ENCODE measurements at regions not wholly inside any gene's neighbourhood (a gene's known extent, or its start where the extent isn't known, plus 50 kb on each side); places are given as distances from the start of the nearest gene placed in this dataset.
"Not testable (repeated sequence)": the region's sequence is repeated elsewhere in the genome, so short reads cannot be mapped to it uniquely, and the experiment has no call there.

DNA sequence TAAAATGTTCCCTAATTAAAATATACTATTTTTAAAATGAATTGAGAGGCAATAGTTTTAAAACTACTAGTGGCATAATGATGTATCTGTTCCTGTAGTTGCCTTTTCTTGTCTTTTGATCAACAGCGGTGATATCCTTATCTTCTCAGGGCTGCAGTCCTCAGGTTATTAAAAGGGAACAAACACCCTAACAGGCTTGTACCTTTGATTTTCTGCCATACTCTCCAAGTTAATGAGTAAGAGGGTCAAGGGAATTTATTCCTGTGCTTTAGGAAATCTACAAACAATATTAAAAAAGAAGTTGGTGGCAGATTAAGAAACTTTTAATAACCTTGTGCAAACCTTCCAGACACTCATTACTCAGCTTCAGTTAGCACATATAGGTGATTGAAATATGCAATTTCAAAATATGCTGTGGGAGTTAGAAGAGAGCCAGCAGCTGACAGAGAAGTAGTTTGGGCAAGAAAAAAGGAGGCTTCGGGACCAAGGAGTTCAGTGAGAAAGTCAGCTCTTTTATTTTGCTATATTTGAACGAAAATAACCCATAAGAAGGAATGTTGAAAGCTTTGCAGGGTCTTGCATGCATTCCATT lies 81.0 kb upstream of the TLE4 start:
- Histone ChIP-seq H3F3A (ENCODE audit: insufficient read depth, low read length) (no peaks in the 10 kb centered on the region), H3K4me2 (ENCODE audit: low read depth, low read length) (no peak overlapping the region), H3K9ac (ENCODE audit: low read length) (no peak overlapping the region), H3K9me3 (replicated peaks; ENCODE audit: insufficient read depth, low read length) (no peaks in the 10 kb centered on the region), H3K4me3 (ENCODE audit: low read length) (no peak overlapping the region), H3K36me3 (replicated peaks; ENCODE audit: insufficient read depth, low read length) (no peaks in the 10 kb centered on the region), H2AFZ (ENCODE audit: low read length) (no peak overlapping the region), H3K27me3 (replicated peaks; ENCODE audit: insufficient read depth, low read length) (no peaks in the 10 kb centered on the region), H4K20me1 (ENCODE audit: insufficient read depth, low read length) (no peaks in the 10 kb centered on the region), H3K79me2 (ENCODE audit: low read length) (no peaks in the 10 kb centered on the region), H3K9me2 (replicated peaks; ENCODE audit: insufficient read depth, low read length) (no peaks in the 10 kb centered on the region), H3K27ac (ENCODE audit: low read length) (no peak overlapping the region), H3K4me1 (ENCODE audit: low read length) (no peaks in the 10 kb centered on the region)
- TF ChIP-seq EZH2 (optimal IDR thresholded peaks at IDR 0.05; ENCODE audit: low read depth, low read length) (no peak), CTCF (IDR thresholded peaks at IDR 0.05; ENCODE audit: low read length) (no peak), EZH2phosphoT487 (IDR thresholded peaks at IDR 0.05; ENCODE audit: low read length) (no peak)
- no peak for DNase-seq

DNA sequence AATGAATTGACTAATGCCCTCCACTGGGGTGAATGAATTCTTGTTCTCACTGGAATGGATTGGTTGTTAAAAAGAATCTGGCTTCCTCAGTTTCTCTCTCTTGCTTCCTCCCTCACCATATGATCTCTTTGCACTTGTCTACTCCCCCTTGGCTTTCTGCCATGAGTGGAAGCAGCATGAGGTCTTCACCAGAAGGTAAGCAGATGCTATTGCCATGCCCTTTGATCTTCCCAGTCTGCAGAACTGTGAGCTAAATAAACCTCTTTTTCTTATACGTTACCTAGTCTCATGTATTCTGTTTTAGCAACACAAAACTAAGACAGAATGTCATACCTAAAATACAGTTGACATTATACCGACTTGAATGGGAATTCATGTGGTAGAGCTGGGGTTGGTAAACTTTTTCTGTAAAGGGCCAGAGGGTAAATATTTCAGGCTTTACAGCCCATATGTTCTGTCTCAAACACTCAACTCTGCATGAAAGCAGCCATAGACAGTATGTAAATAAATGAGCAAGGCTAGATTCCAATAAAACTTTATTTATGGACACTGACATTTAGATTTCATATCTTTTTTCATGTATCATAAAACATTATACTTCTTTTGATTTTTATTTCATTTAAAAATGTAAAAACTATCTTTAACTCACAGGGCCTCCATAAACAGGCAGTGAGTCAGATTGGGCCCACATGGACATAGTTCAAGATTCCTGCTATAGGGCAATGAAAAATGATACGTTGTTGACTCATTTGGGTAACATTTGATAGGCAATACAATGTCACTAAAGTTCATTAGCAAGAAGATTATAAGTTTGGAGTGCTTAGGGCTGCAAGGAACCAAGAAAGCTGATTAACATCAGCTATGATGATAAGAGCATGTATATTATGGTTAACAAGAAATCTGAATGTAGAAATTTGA lies 79.4 kb upstream of the TLE4 start:
- Histone ChIP-seq H3K36me3 (replicated peaks; ENCODE audit: insufficient read depth, low read length) (no peaks in the 10 kb centered on the region), H3K79me2 (ENCODE audit: low read length) (no peaks in the 10 kb centered on the region), H3K9me3 (replicated peaks; ENCODE audit: insufficient read depth, low read length) (no peaks in the 10 kb centered on the region), H4K20me1 (ENCODE audit: insufficient read depth, low read length) (no peaks in the 10 kb centered on the region), H3K27me3 (replicated peaks; ENCODE audit: insufficient read depth, low read length) (no peaks in the 10 kb centered on the region), H3K4me3 (ENCODE audit: low read length) (no peak overlapping the region), H3K27ac (ENCODE audit: low read length) (no peak overlapping the region), H3F3A (ENCODE audit: insufficient read depth, low read length) (no peaks in the 10 kb centered on the region), H3K4me1 (ENCODE audit: low read length) (no peaks in the 10 kb centered on the region), H3K4me2 (ENCODE audit: low read depth, low read length) (no peak overlapping the region), H2AFZ (ENCODE audit: low read length) (no peak overlapping the region), H3K9ac (ENCODE audit: low read length) (no peak overlapping the region), H3K9me2 (replicated peaks; ENCODE audit: insufficient read depth, low read length) (no peaks in the 10 kb centered on the region)
- TF ChIP-seq EZH2phosphoT487 (IDR thresholded peaks at IDR 0.05; ENCODE audit: low read length): no peak
- TF ChIP-seq CTCF (IDR thresholded peaks at IDR 0.05; ENCODE audit: low read length): no peak
- no peak for TF ChIP-seq EZH2 (optimal IDR thresholded peaks at IDR 0.05; ENCODE audit: low read depth, low read length)
- DNase-seq: no peak

- not testable (repeated sequence) for H3K27ac ChIP-seq (ENCODE audit: low read length); H3K4me1 ChIP-seq (ENCODE audit: low read length); H2AFZ ChIP-seq (ENCODE audit: low read length); H3K9me3 ChIP-seq (replicated peaks; ENCODE audit: insufficient read depth, low read length); H3K4me3 ChIP-seq (ENCODE audit: low read length); H3K9ac ChIP-seq (ENCODE audit: low read length); H3K4me2 ChIP-seq (ENCODE audit: low read depth, low read length); H3K27me3 ChIP-seq (replicated peaks; ENCODE audit: insufficient read depth, low read length); H3K79me2 ChIP-seq (ENCODE audit: low read length); H3K9me2 ChIP-seq (replicated peaks; ENCODE audit: insufficient read depth, low read length); H3K36me3 ChIP-seq (replicated peaks; ENCODE audit: insufficient read depth, low read length); H3F3A ChIP-seq (ENCODE audit: insufficient read depth, low read length); H4K20me1 ChIP-seq (ENCODE audit: insufficient read depth, low read length); DNase-seq
These were observed 71.4 kb upstream of the TLE4 start for GRCh38 chr9:79500196-79500864.
